OCI-LY7 (cell line): ENCODE measurements at regions not wholly inside any gene's neighbourhood (a gene's known extent, or its start where the extent isn't known, plus 50 kb on each side); places are given as distances from the start of the nearest gene placed in this dataset.

Experiments used
- CTCF ChIP-seq: fragments of 200-600 bp; sonication (generic); conservative IDR thresholded peaks from 2 replicates; pipeline ENCODE4 v1.5.1; 2014; ENCODE audit warnings: mild to moderate bottlenecking, antibody characterized with exemption, low read length, moderate library complexity, mixed read lengths
- EZH2phosphoT487 ChIP-seq: fragments of 200-600 bp; sonication (generic); IDR thresholded peaks from 2 replicates; pipeline ENCODE4 v1.6.1; 2018; ENCODE audit warnings: low read depth, borderline replicate concordance, mild to moderate bottlenecking, mixed run types, antibody characterized with exemption, low read length, moderate library complexity, mixed read lengths

GRCh38 chr3:191958980-191959671, 498.2 kb downstream of the PYDC2 start:
- TF ChIP-seq CTCF = no peak
- no peak for TF ChIP-seq EZH2phosphoT487
